WTC11 (cell line): ENCODE measurements at regions not wholly inside any gene's neighbourhood (a gene's known extent, or its start where the extent isn't known, plus 50 kb on each side); places are given as distances from the start of the nearest gene placed in this dataset.
A peak's percentile ranks its signal among the peaks of the same experiment; 100 is the strongest.

Experiments used
- ATAC-seq: fragments of 200-7000 bp; cut with Tn5 transposase; 2 replicates; pipeline ENCODE4 v1.10.0; 2021; ENCODE audit warnings: mild to moderate bottlenecking, moderate library complexity
- CTCF ChIA-PET: fragments of 300-600 bp; sonication (Branson Sonifier 250); formaldehyde crosslinking; loops from one replicate; lab custom pipeline; 2021; ENCODE audit warnings: antibody characterized with exemption; lab: Charles Lee
- POLR2A ChIA-PET: fragments of 350-600 bp; sonication (Branson Sonifier 250); formaldehyde crosslinking; loops from one replicate; lab custom pipeline; 2021; ENCODE audit warnings: antibody characterized with exemption; lab: Charles Lee
- DNase-seq: peaks from one replicate; pipeline ENCODE4 v3.0.0; 2021; ENCODE audit warnings: low spot score
- H3K27ac Mint-ChIP-seq: 2 replicates; pipeline ENCODE4 v1.8.0; 2021; ENCODE audit warnings: mixed read lengths
- H3K27me3 Mint-ChIP-seq: 2 replicates; pipeline ENCODE4 v1.8.0; 2021; ENCODE audit warnings: low read depth, mild to moderate bottlenecking, moderate library complexity, mixed read lengths
- H3K36me3 Mint-ChIP-seq: 2 replicates; pipeline ENCODE4 v1.8.0; 2021; ENCODE audit warnings: mixed read lengths
- H3K4me1 Mint-ChIP-seq: 2 replicates; pipeline ENCODE4 v1.8.0; 2022; ENCODE audit warnings: mixed read lengths
- H3K4me3 Mint-ChIP-seq: 2 replicates; pipeline ENCODE4 v1.8.0; 2021; ENCODE audit warnings: mild to moderate bottlenecking, moderate library complexity, mixed read lengths
- H3K9me3 Mint-ChIP-seq: 2 replicates; pipeline ENCODE4 v1.8.0; 2021; ENCODE audit warnings: mixed read lengths
- ATF3 ChIP-seq: sonication (generic); formaldehyde crosslinking; conservative IDR thresholded peaks from 2 replicates; pipeline ENCODE4 v1.8.1; 2022; ENCODE audit warnings: mild to moderate bottlenecking, missing genetic modification reagents
- ETV6 ChIP-seq: sonication (generic); formaldehyde crosslinking; IDR thresholded peaks from 2 replicates; pipeline ENCODE4 v1.8.1; 2022; ENCODE audit warnings: mild to moderate bottlenecking, missing genetic modification reagents
- FOXP1 ChIP-seq: sonication (generic); formaldehyde crosslinking; IDR thresholded peaks from 2 replicates; pipeline ENCODE4 v1.8.0; 2022; ENCODE audit warnings: missing genetic modification reagents, mild to moderate bottlenecking, moderate library complexity, borderline replicate concordance
- GABPB1 ChIP-seq: sonication (generic); formaldehyde crosslinking; IDR thresholded peaks from 2 replicates; pipeline ENCODE4 v1.8.1; 2023; ENCODE audit warnings: mild to moderate bottlenecking, missing genetic modification reagents
- NFATC4 ChIP-seq: fragments of 250-450 bp; sonication (Bioruptor Pico); IDR thresholded peaks from 2 replicates; pipeline ENCODE4 v1.9.0; 2021; ENCODE audit warnings: mild to moderate bottlenecking
- NFE2L1 ChIP-seq: sonication (generic); formaldehyde crosslinking; IDR thresholded peaks from 2 replicates; pipeline ENCODE4 v1.8.1; 2023; ENCODE audit warnings: missing genetic modification reagents
- NFYB ChIP-seq: sonication (generic); formaldehyde crosslinking; conservative IDR thresholded peaks from 2 replicates; pipeline ENCODE4 v1.8.0; 2022; ENCODE audit warnings: low read depth, missing genetic modification reagents
- NR1H2 ChIP-seq: sonication (generic); formaldehyde crosslinking; IDR thresholded peaks from 2 replicates; pipeline ENCODE4 v1.9.0; 2021; ENCODE audit warnings: mild to moderate bottlenecking, moderate library complexity, missing genetic modification reagents
- RORB ChIP-seq: fragments of 250-450 bp; sonication (Bioruptor Pico); IDR thresholded peaks from 2 replicates; pipeline ENCODE4 v1.9.0; 2021; ENCODE audit warnings: mild to moderate bottlenecking
- SMAD4 ChIP-seq: sonication (generic); formaldehyde crosslinking; IDR thresholded peaks from 2 replicates; pipeline ENCODE4 v1.8.0; 2022; ENCODE audit warnings: mild to moderate bottlenecking, missing genetic modification reagents
- SOX15 ChIP-seq: fragments of 250-450 bp; sonication (Bioruptor Pico); IDR thresholded peaks from 2 replicates; pipeline ENCODE4 v1.9.0; 2021; ENCODE audit warnings: mild to moderate bottlenecking
- TP53 ChIP-seq: sonication (generic); formaldehyde crosslinking; IDR thresholded peaks from 2 replicates; pipeline ENCODE4 v1.8.1; 2023; ENCODE audit warnings: mild to moderate bottlenecking, missing genetic modification reagents
- ZNF121 ChIP-seq: sonication (generic); formaldehyde crosslinking; IDR thresholded peaks from 2 replicates; pipeline ENCODE4 v1.8.0; 2023; ENCODE audit warnings: missing genetic modification reagents
- ZNF138 ChIP-seq: sonication (generic); formaldehyde crosslinking; conservative IDR thresholded peaks from 2 replicates; pipeline ENCODE4 v1.8.1; 2022; ENCODE audit warnings: mild to moderate bottlenecking, moderate library complexity, missing genetic modification reagents
- ZNF263 ChIP-seq: sonication (generic); formaldehyde crosslinking; IDR thresholded peaks from 2 replicates; pipeline ENCODE4 v1.8.1; 2022; ENCODE audit warnings: low read depth, mild to moderate bottlenecking, moderate library complexity, missing genetic modification reagents
- ZNF671 ChIP-seq: fragments of 250-450 bp; sonication (Bioruptor Pico); IDR thresholded peaks from 2 replicates; pipeline ENCODE4 v1.8.0; 2021; ENCODE audit warnings: mild to moderate bottlenecking
- TF ChIP-seq, protein P1 (sequence below): fragments of 200-600 bp; IDR thresholded peaks from 2 replicates; pipeline ENCODE4 v1.8.0; 2022; ENCODE audit warnings: antibody characterized with exemption
- TF ChIP-seq, protein P2 (sequence below): fragments of 250-450 bp; sonication (Bioruptor Pico); conservative IDR thresholded peaks from 2 replicates; pipeline ENCODE4 v1.9.0; 2021; ENCODE audit warnings: mild to moderate bottlenecking
- TF ChIP-seq, protein P3 (sequence below): sonication (generic); formaldehyde crosslinking; IDR thresholded peaks from 2 replicates; pipeline ENCODE4 v1.8.0; 2023; ENCODE audit warnings: missing genetic modification reagents
- TF ChIP-seq, protein P4 (sequence below): sonication (generic); formaldehyde crosslinking; IDR thresholded peaks from 2 replicates; pipeline ENCODE4 v1.8.1; 2023; ENCODE audit warnings: mild to moderate bottlenecking, missing genetic modification reagents, moderate library complexity

DNA sequence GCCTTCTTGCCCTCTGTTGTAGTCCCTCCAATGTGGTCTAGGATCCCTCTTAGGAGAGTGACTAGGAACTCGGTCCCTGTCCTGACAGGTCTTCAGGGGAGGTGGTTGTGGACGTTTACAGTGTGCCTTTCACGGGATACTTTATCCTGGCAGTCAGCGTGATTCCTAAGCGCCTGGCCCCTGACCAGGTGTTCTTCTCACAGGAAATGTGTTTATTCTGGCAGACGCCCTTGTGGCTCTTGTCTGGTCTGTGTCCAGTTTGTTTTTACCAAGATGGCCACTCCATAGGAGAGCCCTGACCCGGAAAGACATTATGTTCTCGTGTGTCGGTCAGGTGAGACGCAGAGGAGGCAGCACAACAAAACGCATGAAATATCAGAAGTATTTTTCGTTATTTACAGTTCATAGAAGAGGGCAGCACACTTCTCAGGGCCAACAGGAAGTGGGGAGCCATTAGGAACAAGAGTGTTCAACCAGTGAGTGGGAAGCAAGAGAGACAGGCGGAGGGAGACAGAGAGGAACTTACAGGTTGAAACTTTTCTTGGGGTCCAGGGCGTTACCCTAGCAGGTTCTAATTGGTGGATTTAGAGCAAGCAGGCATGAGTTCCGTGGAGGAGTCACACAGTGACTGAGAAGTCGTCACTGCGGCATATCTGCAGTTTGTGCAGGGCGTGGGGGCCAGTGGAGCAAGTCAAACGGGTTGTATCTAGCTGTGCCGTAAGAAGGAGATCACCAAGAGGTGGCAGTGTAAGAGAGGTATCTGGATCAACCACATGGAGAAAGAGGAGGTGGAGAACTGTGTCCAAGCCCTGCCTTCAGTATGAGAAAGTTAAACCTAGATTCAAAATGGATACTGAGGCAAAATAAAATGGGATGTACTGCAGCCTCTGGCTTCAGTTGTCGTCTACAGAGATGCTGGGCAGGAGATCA, 412.9 kb downstream of the ZSWIM6 start:
- Mint-ChIP-seq H3K4me3 (no peak overlapping the region), H3K9me3 (peaks cover 3% of the 10 kb centered on the region), H3K27me3 (no peaks in the 10 kb centered on the region), H3K36me3 (no peaks in the 10 kb centered on the region), H3K4me1 (peaks cover 20% of the 10 kb centered on the region), H3K27ac (no peak overlapping the region)
- ChIA-PET CTCF (interaction anchor here (0.6 to 3.2 kb wide), 3 partner anchors 24 to 391 kb away, joined by 3 to 15 read pairs (median 3); no protein-coding TSS in a partner anchor), POLR2A (no interaction called here)
- no peak for TF ChIP-seq GABPB1 (CRISPR knock-in tag)
- TF ChIP-seq, protein P1, sequence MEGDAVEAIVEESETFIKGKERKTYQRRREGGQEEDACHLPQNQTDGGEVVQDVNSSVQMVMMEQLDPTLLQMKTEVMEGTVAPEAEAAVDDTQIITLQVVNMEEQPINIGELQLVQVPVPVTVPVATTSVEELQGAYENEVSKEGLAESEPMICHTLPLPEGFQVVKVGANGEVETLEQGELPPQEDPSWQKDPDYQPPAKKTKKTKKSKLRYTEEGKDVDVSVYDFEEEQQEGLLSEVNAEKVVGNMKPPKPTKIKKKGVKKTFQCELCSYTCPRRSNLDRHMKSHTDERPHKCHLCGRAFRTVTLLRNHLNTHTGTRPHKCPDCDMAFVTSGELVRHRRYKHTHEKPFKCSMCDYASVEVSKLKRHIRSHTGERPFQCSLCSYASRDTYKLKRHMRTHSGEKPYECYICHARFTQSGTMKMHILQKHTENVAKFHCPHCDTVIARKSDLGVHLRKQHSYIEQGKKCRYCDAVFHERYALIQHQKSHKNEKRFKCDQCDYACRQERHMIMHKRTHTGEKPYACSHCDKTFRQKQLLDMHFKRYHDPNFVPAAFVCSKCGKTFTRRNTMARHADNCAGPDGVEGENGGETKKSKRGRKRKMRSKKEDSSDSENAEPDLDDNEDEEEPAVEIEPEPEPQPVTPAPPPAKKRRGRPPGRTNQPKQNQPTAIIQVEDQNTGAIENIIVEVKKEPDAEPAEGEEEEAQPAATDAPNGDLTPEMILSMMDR: no peak
- no peak for TF ChIP-seq ZNF263 (CRISPR knock-in tag)
- no peak for TF ChIP-seq NFYB (CRISPR knock-in tag)
- TF ChIP-seq ZNF138 (CRISPR knock-in tag): no peak
- TF ChIP-seq RORB (CRISPR knock-in tag): no peak
- TF ChIP-seq ZNF121 (CRISPR knock-in tag): no peak
- TF ChIP-seq SMAD4 (CRISPR knock-in tag): no peak
- TF ChIP-seq ETV6: no peak
- TF ChIP-seq NR1H2 (CRISPR knock-in tag): no peak
- no peak for TF ChIP-seq NFATC4 (CRISPR knock-in tag)
- TF ChIP-seq NFE2L1 (CRISPR knock-in tag): no peak
- TF ChIP-seq TP53 (CRISPR knock-in tag): no peak
- TF ChIP-seq FOXP1 (CRISPR knock-in tag): no peak
- TF ChIP-seq ATF3 (CRISPR knock-in tag): no peak
- TF ChIP-seq, protein P2, sequence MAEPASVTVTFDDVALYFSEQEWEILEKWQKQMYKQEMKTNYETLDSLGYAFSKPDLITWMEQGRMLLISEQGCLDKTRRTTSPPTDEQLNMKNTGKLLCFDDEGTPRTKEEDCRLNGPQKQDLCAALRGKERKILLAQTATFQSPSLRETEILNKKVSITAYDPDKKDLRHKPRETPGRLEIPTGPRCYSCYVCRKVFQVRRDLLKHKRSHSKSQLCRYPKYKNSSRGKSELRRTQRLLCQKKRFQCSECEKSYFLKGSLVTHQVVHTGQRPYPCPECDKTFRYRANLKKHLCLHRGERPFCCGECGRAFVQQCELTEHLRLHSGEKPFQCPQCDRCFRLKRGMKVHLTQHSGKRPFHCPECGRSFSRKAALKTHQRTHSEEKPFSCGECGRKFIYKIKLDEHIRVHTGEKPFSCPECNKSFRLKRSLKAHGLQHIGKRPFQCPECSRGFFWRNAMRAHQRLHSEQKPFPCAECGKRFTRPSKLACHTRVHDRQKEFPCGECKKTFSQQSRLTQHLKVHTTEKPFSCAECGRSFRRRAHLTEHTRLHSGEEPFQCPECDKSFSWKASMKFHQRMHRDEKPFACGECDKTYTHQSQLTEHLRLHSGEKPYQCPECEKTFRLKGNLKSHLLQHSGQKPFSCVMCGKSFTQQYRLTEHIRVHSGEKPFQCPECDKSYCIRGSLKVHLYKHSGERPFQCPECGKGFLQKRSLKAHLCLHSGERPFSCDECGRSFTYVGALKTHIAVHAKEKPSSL (CRISPR knock-in tag): no peak
- TF ChIP-seq, protein P3, sequence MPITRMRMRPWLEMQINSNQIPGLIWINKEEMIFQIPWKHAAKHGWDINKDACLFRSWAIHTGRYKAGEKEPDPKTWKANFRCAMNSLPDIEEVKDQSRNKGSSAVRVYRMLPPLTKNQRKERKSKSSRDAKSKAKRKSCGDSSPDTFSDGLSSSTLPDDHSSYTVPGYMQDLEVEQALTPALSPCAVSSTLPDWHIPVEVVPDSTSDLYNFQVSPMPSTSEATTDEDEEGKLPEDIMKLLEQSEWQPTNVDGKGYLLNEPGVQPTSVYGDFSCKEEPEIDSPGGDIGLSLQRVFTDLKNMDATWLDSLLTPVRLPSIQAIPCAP (CRISPR knock-in tag): no peak
- no peak for TF ChIP-seq SOX15
- TF ChIP-seq, protein P4, sequence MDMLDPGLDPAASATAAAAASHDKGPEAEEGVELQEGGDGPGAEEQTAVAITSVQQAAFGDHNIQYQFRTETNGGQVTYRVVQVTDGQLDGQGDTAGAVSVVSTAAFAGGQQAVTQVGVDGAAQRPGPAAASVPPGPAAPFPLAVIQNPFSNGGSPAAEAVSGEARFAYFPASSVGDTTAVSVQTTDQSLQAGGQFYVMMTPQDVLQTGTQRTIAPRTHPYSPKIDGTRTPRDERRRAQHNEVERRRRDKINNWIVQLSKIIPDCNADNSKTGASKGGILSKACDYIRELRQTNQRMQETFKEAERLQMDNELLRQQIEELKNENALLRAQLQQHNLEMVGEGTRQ (CRISPR knock-in tag): no peak
- TF ChIP-seq ZNF671 (CRISPR knock-in tag): no peak
- DNase-seq (no peak), ATAC-seq (peak; percentile 86)
